DND-41 (cell line): ENCODE measurements at regions not wholly inside any gene's neighbourhood (a gene's known extent, or its start where the extent isn't known, plus 50 kb on each side); places are given as distances from the start of the nearest gene placed in this dataset.

Source experiments
- ATAC-seq: fragments of 200-7000 bp; cut with Tn5 transposase; 3 replicates; pipeline ENCODE4 v1.9.1; 2021; ENCODE audit warnings: low read depth; ENCODE audit not compliant: insufficient read depth
- DNase-seq: peaks from one replicate; pipeline ENCODE4 v3.0.0-alpha.2; 2020
- H2AFZ ChIP-seq: 2 replicates; pipeline ENCODE4 v1.6.0; 2012; ENCODE audit warnings: low read depth, low read length
- H3K27ac ChIP-seq: 2 replicates; pipeline ENCODE4 v1.5.1; 2012; ENCODE audit warnings: low read length, inconsistent platforms
- H3K27me3 ChIP-seq: fragments of 200-600 bp; sonication (generic); 2 replicates; pipeline ENCODE4 v1.6.0; 2012; ENCODE audit warnings: low read length, mild to moderate bottlenecking, inconsistent platforms; ENCODE audit not compliant: insufficient read depth, poor library complexity
- H3K36me3 ChIP-seq: 2 replicates; pipeline ENCODE4 v1.5.1; 2012; ENCODE audit warnings: low read length, inconsistent platforms; ENCODE audit not compliant: insufficient read depth
- H3K4me1 ChIP-seq: 2 replicates; pipeline ENCODE4 v1.5.1; 2012; ENCODE audit warnings: mild to moderate bottlenecking, low read length; ENCODE audit not compliant: insufficient read depth
- H3K4me2 ChIP-seq: 2 replicates; pipeline ENCODE4 v1.6.0; 2012; ENCODE audit warnings: mild to moderate bottlenecking, moderate library complexity, low read length, inconsistent platforms; ENCODE audit not compliant: insufficient read depth
- H3K4me3 ChIP-seq, 2 experiments: fragments of 200-600 bp in 1 of 2; shearing (Covaris generic) in 1 of 2; 2 replicates each; pipeline ENCODE4 v1.5.1; 2012 to 2016; ENCODE audit warnings: inconsistent platforms in 2 of 2, low read length in 2 of 2, mild to moderate bottlenecking in 2 of 2, low read depth in 1 of 2, moderate library complexity in 1 of 2
- H3K79me2 ChIP-seq: 2 replicates; pipeline ENCODE4 v1.6.0; 2012; ENCODE audit warnings: low read length, inconsistent platforms; ENCODE audit not compliant: insufficient read depth
- H3K9ac ChIP-seq: 2 replicates; pipeline ENCODE4 v1.6.0; 2012; ENCODE audit warnings: low read depth, mild to moderate bottlenecking, inconsistent platforms, low read length, moderate library complexity
- H3K9me3 ChIP-seq: 2 replicates; pipeline ENCODE4 v1.5.1; 2012; ENCODE audit warnings: low read length, moderate library complexity, mild to moderate bottlenecking, inconsistent platforms; ENCODE audit not compliant: insufficient read depth, severe bottlenecking
- H4K20me1 ChIP-seq: 2 replicates; pipeline ENCODE4 v1.6.0; 2012; ENCODE audit warnings: low read length; ENCODE audit not compliant: insufficient read depth
- EZH2 ChIP-seq: IDR thresholded peaks from 3 replicates; pipeline ENCODE4 v1.6.1; 2012; ENCODE audit warnings: borderline replicate concordance, low read depth, mild to moderate bottlenecking, moderate library complexity, low read length, inconsistent platforms; ENCODE audit not compliant: severe bottlenecking
- TF ChIP-seq, protein P1 (sequence below): IDR thresholded peaks from 2 replicates; pipeline ENCODE4 v1.5.1; 2012; ENCODE audit warnings: borderline replicate concordance, low read length, moderate library complexity, mild to moderate bottlenecking; ENCODE audit not compliant: poor library complexity, severe bottlenecking; ENCODE audit errors: extremely low read depth

DNA sequence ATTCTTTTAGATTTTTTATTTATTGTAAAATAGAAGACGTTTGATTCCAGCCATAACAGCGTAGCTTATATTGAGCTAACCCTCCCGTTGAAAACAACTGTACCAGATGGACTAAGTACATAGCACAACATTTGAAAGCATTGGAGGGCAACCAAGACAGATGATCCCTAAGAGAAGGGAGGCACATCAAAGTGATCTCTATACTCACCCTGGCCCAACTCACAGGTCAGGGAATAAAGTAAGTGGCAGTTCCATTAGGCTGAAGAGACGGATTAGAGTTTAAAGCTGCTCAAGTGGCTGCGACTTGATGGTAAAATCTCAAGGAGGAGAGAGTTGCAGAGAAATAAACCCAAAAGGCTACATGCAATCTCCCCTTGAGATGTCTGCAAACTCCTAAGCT is 65.1 kb upstream of the ITM2B start:
- DNase-seq = no peak
- no peak overlapping the region for H3K4me2 ChIP-seq

DNA sequence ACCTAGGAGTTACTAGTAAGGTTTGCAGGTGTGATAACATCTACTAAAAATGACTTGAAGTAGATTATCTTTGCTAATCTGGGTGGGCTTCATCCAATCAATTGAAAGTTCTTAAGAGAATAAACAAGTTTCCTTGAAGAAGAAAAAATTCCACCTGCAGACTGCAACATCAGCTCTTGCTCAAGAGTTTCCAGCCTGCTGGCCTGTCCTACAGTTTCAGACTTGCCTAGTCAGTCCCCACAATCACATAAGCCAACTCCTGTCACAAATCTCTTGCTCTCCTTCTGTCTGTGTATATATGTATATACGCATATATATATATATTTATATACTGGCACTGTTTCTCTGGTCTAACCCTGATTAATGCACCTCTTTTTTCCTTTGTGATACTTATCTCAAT is 67.3 kb upstream of the ITM2B start:
- Histone ChIP-seq H2AFZ (no peak overlapping the region), H3K4me2 (no peak overlapping the region), H3K36me3 (no peaks in the 10 kb centered on the region), H3K79me2 (no peaks in the 10 kb centered on the region), H3K9me3 (no peaks in the 10 kb centered on the region), H3K4me1 (no peaks in the 10 kb centered on the region), H3K27me3 (no peaks in the 10 kb centered on the region), H3K9ac (no peak overlapping the region), H4K20me1 (no peaks in the 10 kb centered on the region), H3K27ac (no peak overlapping the region), H3K4me3 (no peak overlapping the region)
- TF ChIP-seq EZH2 = no peak
- TF ChIP-seq, protein P1, sequence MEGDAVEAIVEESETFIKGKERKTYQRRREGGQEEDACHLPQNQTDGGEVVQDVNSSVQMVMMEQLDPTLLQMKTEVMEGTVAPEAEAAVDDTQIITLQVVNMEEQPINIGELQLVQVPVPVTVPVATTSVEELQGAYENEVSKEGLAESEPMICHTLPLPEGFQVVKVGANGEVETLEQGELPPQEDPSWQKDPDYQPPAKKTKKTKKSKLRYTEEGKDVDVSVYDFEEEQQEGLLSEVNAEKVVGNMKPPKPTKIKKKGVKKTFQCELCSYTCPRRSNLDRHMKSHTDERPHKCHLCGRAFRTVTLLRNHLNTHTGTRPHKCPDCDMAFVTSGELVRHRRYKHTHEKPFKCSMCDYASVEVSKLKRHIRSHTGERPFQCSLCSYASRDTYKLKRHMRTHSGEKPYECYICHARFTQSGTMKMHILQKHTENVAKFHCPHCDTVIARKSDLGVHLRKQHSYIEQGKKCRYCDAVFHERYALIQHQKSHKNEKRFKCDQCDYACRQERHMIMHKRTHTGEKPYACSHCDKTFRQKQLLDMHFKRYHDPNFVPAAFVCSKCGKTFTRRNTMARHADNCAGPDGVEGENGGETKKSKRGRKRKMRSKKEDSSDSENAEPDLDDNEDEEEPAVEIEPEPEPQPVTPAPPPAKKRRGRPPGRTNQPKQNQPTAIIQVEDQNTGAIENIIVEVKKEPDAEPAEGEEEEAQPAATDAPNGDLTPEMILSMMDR = no peak
- ATAC-seq (no peak), DNase-seq (no peak)

More for the DNA sequence above, 65.1 kb upstream of the ITM2B start:
- TF ChIP-seq EZH2 = no peak
- TF ChIP-seq, protein P1 = no peak
- Histone ChIP-seq H3K9ac (no peak overlapping the region), H3K79me2 (no peaks in the 10 kb centered on the region), H3K36me3 (no peaks in the 10 kb centered on the region), H3K27ac (no peak overlapping the region), H3K4me1 (no peaks in the 10 kb centered on the region), H3K9me3 (no peaks in the 10 kb centered on the region), H3K4me3 (no peak overlapping the region), H2AFZ (no peak overlapping the region), H3K27me3 (no peaks in the 10 kb centered on the region), H4K20me1 (no peaks in the 10 kb centered on the region)
- no peak for ATAC-seq

DNA sequence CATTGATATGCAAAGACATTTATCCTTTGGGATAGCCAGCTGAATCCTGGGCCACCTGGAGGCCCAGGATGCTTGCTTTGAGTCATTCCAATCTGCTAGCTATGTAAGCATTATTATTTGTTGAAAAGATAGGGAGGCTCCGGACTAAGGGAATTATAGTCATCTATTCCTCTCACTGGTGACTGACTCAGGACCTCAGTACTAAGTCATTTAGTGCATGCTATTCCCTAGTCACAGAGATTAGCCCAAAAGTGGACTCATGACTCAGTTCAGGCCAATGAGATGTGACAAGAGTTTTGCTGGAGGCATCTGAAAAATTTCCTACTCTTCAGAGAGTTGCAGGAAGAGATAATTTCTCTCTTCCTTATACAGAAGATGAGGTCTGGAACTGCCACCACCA is 67.9 kb upstream of the ITM2B start:
- TF ChIP-seq, protein P1 = no peak
- no peak for TF ChIP-seq EZH2
- H4K20me1 ChIP-seq = no peaks in the 10 kb centered on the region
- DNase-seq = no peak

DNA sequence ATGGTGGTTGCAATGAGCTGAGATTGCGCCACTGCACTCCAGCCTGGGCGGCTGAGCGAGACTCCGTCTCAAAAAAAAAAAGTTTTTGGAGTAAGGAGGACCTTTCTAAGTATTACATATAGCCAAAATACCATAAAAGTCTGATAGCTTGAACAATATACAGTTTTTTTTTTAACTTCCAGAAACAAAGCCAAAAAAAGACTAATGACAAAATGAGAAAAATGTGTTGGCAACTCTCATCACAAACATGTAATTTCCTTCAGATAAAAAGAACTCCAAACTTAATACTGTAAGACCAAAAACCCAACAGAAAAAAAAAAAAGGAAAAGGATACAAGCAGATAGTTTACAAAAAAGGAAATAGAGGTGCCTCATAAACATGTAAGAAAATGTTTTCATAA is 68.2 kb upstream of the MED4 start:
- Histone ChIP-seq H3K9me3 (no peaks in the 10 kb centered on the region), H3K4me3 (no peak overlapping the region), H3K36me3 (no peaks in the 10 kb centered on the region), H3K27ac (no peak overlapping the region), H4K20me1 (no peaks in the 10 kb centered on the region), H3K9ac (no peak overlapping the region), H3K4me1 (peaks cover 15% of the 10 kb centered on the region), H3K4me2 (no peak overlapping the region), H2AFZ (no peak overlapping the region), H3K79me2 (no peaks in the 10 kb centered on the region), H3K27me3 (no peaks in the 10 kb centered on the region)
- DNase-seq = no peak
- no peak for ATAC-seq
- no peak for TF ChIP-seq EZH2
- TF ChIP-seq, protein P1 = no peak

More for the DNA sequence above, 67.9 kb upstream of the ITM2B start:
- no peak overlapping the region for H3K4me3 ChIP-seq
- ATAC-seq = no peak
- no peak overlapping the region for H3K4me2 ChIP-seq
- no peak overlapping the region for H2AFZ ChIP-seq
- no peaks in the 10 kb centered on the region for H3K27me3 ChIP-seq
- no peak overlapping the region for H3K9ac ChIP-seq
- no peaks in the 10 kb centered on the region for H3K4me1 ChIP-seq
- H3K36me3 ChIP-seq = no peaks in the 10 kb centered on the region
- H3K9me3 ChIP-seq = no peaks in the 10 kb centered on the region
- no peak overlapping the region for H3K27ac ChIP-seq
- no peaks in the 10 kb centered on the region for H3K79me2 ChIP-seq
